GM12892 (cell line): ENCODE measurements at regions not wholly inside any gene's neighbourhood (a gene's known extent, or its start where the extent isn't known, plus 50 kb on each side); places are given as distances from the start of the nearest gene placed in this dataset.
"Not testable (repeated sequence)": the region's sequence is repeated elsewhere in the genome, so short reads cannot be mapped to it uniquely, and the experiment has no call there.

Experiments used
- POLR2A ChIP-seq: IDR thresholded peaks from 2 replicates; pipeline ENCODE4 v1.6.1; 2011; ENCODE audit warnings: low read depth, low read length, control low read depth
- POLR2AphosphoS5 ChIP-seq: IDR thresholded peaks from 2 replicates; pipeline ENCODE4 v1.6.1; 2011; ENCODE audit warnings: low read depth, low read length, control low read depth
- TAF1 ChIP-seq: IDR thresholded peaks from 2 replicates; pipeline ENCODE4 v1.6.1; 2011; ENCODE audit warnings: low read depth, mild to moderate bottlenecking, control low read depth, low read length, borderline replicate concordance

DNA sequence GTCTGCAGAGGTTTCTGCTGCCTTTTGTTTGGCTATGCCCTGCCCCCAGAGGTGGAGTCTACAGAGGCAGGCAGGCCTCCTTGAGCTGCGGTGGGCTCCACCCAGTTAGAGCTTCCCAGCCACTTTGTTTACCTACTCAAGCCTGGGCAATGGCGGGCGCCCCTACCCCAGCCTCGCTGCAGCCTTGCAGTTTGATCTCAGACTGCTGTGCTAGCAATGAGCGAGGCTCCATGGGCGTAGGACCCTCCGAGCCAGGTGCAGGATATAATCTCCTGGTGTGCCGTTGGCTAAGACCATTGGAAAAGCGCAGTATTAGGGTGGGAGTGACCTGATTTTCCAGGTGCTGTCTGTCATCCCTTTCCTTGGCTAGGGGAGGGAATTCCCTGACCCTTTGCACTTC, 115.6 kb upstream of the THOC3 start:
- not testable (repeated sequence) for TF ChIP-seq POLR2A, POLR2AphosphoS5, TAF1
